HL-60 (cell line): ENCODE measurements at regions not wholly inside any gene's neighbourhood (a gene's known extent, or its start where the extent isn't known, plus 50 kb on each side); places are given as distances from the start of the nearest gene placed in this dataset.

Experiments used
- DNase-seq, 2 experiments: peaks; one replicate each; pipeline ENCODE4 v3.0.0-alpha.2; 2010 to 2020; ENCODE audit warnings: low read depth in 1 of 2, low spot score in 1 of 2
- H3K27ac ChIP-seq: fragments of 250-450 bp; sonication (Bioruptor Pico); replicated peaks from 2 replicates; pipeline ENCODE4 v1.5.1; 2020; ENCODE audit warnings: mild to moderate bottlenecking, moderate library complexity
- H3K27me3 ChIP-seq: fragments of 250-450 bp; sonication (Bioruptor Pico); 2 replicates; pipeline ENCODE4 v1.5.1; 2021; ENCODE audit warnings: mild to moderate bottlenecking, moderate library complexity; ENCODE audit not compliant: insufficient read depth, poor library complexity, severe bottlenecking
- H3K4me3 ChIP-seq: replicated peaks from 2 replicates; pipeline ENCODE4 v1.5.1; 2011; ENCODE audit warnings: mild to moderate bottlenecking, control low read depth, low read length; ENCODE audit not compliant: insufficient read depth
- CTCF ChIP-seq: IDR thresholded peaks from one replicate; pipeline ENCODE4 v1.5.1; 2011; ENCODE audit warnings: low read length, control low read depth, inconsistent platforms; ENCODE audit not compliant: insufficient read depth
- GABPA ChIP-seq: IDR thresholded peaks from 2 replicates; pipeline ENCODE4 v1.6.1; 2012; ENCODE audit warnings: low read depth
- POLR2AphosphoS5 ChIP-seq: IDR thresholded peaks from 2 replicates; pipeline ENCODE4 v1.6.1; 2012; ENCODE audit warnings: low read depth
- SPI1 ChIP-seq: IDR thresholded peaks from 2 replicates; pipeline ENCODE4 v1.6.1; 2012; ENCODE audit warnings: low read depth, mild to moderate bottlenecking, borderline replicate concordance
- TF ChIP-seq, protein P1 (sequence below): IDR thresholded peaks from 2 replicates; pipeline ENCODE4 v1.6.1; 2012; ENCODE audit warnings: low read depth; ENCODE audit not compliant: insufficient replicate concordance

GRCh38 chrX:122203399-122203798 is 980.7 kb upstream of the GRIA3 start:
- H3K4me3 ChIP-seq, result no peak overlapping the region
- TF ChIP-seq POLR2AphosphoS5 (no peak), SPI1 (no peak), GABPA (no peak), CTCF (no peak)
- TF ChIP-seq, protein P1, sequence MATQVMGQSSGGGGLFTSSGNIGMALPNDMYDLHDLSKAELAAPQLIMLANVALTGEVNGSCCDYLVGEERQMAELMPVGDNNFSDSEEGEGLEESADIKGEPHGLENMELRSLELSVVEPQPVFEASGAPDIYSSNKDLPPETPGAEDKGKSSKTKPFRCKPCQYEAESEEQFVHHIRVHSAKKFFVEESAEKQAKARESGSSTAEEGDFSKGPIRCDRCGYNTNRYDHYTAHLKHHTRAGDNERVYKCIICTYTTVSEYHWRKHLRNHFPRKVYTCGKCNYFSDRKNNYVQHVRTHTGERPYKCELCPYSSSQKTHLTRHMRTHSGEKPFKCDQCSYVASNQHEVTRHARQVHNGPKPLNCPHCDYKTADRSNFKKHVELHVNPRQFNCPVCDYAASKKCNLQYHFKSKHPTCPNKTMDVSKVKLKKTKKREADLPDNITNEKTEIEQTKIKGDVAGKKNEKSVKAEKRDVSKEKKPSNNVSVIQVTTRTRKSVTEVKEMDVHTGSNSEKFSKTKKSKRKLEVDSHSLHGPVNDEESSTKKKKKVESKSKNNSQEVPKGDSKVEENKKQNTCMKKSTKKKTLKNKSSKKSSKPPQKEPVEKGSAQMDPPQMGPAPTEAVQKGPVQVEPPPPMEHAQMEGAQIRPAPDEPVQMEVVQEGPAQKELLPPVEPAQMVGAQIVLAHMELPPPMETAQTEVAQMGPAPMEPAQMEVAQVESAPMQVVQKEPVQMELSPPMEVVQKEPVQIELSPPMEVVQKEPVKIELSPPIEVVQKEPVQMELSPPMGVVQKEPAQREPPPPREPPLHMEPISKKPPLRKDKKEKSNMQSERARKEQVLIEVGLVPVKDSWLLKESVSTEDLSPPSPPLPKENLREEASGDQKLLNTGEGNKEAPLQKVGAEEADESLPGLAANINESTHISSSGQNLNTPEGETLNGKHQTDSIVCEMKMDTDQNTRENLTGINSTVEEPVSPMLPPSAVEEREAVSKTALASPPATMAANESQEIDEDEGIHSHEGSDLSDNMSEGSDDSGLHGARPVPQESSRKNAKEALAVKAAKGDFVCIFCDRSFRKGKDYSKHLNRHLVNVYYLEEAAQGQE, result no peak
- DNase-seq, result no peak
- H3K27ac ChIP-seq, result no peak overlapping the region
- H3K27me3 ChIP-seq, result no peaks in the 10 kb centered on the region

GRCh38 chrX:122218666-122219065 is 965.4 kb upstream of the GRIA3 start:
- Histone ChIP-seq H3K27ac (no peak overlapping the region), H3K27me3 (peaks cover 2% of the 10 kb centered on the region), H3K4me3 (no peak overlapping the region)
- no peak for DNase-seq
- TF ChIP-seq, protein P1, result no peak
- no peak for TF ChIP-seq POLR2AphosphoS5

DNA sequence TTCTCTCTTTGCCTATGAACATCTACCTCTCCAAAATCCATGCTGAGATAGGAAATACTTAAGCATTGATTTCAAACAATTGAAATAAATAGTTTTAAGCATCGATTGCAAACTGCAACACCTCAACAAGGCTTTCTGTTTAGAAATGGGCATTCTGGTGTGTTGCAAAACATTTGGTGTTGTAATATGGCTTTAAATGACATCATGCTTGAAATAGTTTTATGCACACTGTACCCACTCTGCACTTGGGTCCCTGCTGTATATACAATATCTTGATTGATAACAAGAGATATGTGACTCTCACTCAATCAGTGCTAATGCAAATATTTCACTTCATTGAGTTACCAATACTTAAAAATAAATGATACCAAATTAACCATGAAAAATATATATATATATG is 964.9 kb upstream of the GRIA3 start:
- no peak for TF ChIP-seq POLR2AphosphoS5
- TF ChIP-seq, protein P1, result no peak
- TF ChIP-seq CTCF, result no peak
- TF ChIP-seq GABPA, result no peak
- no peak for TF ChIP-seq SPI1
- Histone ChIP-seq H3K27ac (no peak overlapping the region), H3K27me3 (peaks cover 2% of the 10 kb centered on the region), H3K4me3 (no peak overlapping the region)
- no peak for DNase-seq

- Histone ChIP-seq H3K27ac (no peak overlapping the region), H3K4me3 (no peak overlapping the region), H3K27me3 (peaks cover 2% of the 10 kb centered on the region)
- TF ChIP-seq, protein P1, result no peak
- TF ChIP-seq SPI1 (no peak), GABPA (no peak), CTCF (no peak), POLR2AphosphoS5 (no peak)
- no peak for DNase-seq
These were observed 964.3 kb upstream of the GRIA3 start for GRCh38 chrX:122219735-122220134.
